Neutrophil (primary cell): ENCODE measurements at regions not wholly inside any gene's neighbourhood (a gene's known extent, or its start where the extent isn't known, plus 50 kb on each side); places are given as distances from the start of the nearest gene placed in this dataset.
"Not testable (repeated sequence)": the region's sequence is repeated elsewhere in the genome, so short reads cannot be mapped to it uniquely, and the experiment has no call there.

Experiments used
- H3K27ac ChIP-seq: fragments of 200-600 bp; sonication (generic); 2 replicates; pipeline ENCODE4 v1.5.1; 2016; ENCODE audit warnings: mild to moderate bottlenecking, moderate library complexity
- H3K27me3 ChIP-seq: fragments of 200-600 bp; sonication (generic); 2 replicates; pipeline ENCODE4 v1.6.0; 2016; ENCODE audit warnings: mild to moderate bottlenecking
- H3K36me3 ChIP-seq: fragments of 200-600 bp; sonication (generic); 2 replicates; pipeline ENCODE4 v1.5.1; 2017
- H3K4me1 ChIP-seq, 2 experiments: fragments of 200-600 bp in 1 of 2; sonication (generic) in 1 of 2; 1 replicate in 1 of 2; 2 replicates in 1 of 2; pipeline versions ENCODE4 v1.5.1 to v1.6.1; 2013 to 2016; ENCODE audit warnings: low read depth in 1 of 2, low read length in 1 of 2, mild to moderate bottlenecking in 1 of 2, moderate library complexity in 1 of 2; ENCODE audit not compliant: control insufficient read depth in 1 of 2, insufficient read depth in 1 of 2
- H3K4me3 ChIP-seq, 2 experiments: fragments of 200-600 bp in 1 of 2; sonication (generic) in 1 of 2; 1 replicate in 1 of 2; 2 replicates in 1 of 2; pipeline ENCODE4 v1.5.1; 2013 to 2016; ENCODE audit warnings: low read depth in 1 of 2, low read length in 1 of 2, mild to moderate bottlenecking in 1 of 2, moderate library complexity in 1 of 2
- H3K9me3 ChIP-seq: fragments of 200-600 bp; sonication (generic); 2 replicates; pipeline ENCODE4 v1.5.1; 2016
- CTCF ChIP-seq: fragments of 200-600 bp; sonication (generic); IDR thresholded peaks from 2 replicates; pipeline ENCODE4 v1.5.1; 2016; ENCODE audit warnings: antibody characterized with exemption

- Histone ChIP-seq H3K9me3 (no peaks in the 10 kb centered on the region), H3K36me3 (no peaks in the 10 kb centered on the region), H3K27me3 (no peaks in the 10 kb centered on the region), H3K4me3 (no peak overlapping the region), H3K4me1 (no peaks in the 10 kb centered on the region), H3K27ac (no peak overlapping the region)
- no peak for TF ChIP-seq CTCF
Observed at GRCh38 chr7:156327474-156327873, 313.1 kb upstream of the RNF32 start.

- Histone ChIP-seq H3K9me3 (no peaks in the 10 kb centered on the region), H3K4me3 (no peak overlapping the region), H3K27ac (no peak overlapping the region), H3K4me1 (no peaks in the 10 kb centered on the region), H3K27me3 (no peaks in the 10 kb centered on the region), H3K36me3 (no peaks in the 10 kb centered on the region)
- no peak for TF ChIP-seq CTCF
Observed at GRCh38 chr7:156324201-156324600, 316.4 kb upstream of the RNF32 start.

- not testable (repeated sequence) for H3K27ac ChIP-seq
Observed at GRCh38 chr7:156321430-156321829, 319.1 kb upstream of the RNF32 start.

GRCh38 chr7:156318926-156319325, 321.6 kb upstream of the RNF32 start:
- Histone ChIP-seq H3K4me3 (no peak overlapping the region), H3K4me1 (no peaks in the 10 kb centered on the region), H3K27me3 (no peaks in the 10 kb centered on the region), H3K27ac (no peak overlapping the region), H3K9me3 (no peaks in the 10 kb centered on the region), H3K36me3 (no peaks in the 10 kb centered on the region)
- no peak for TF ChIP-seq CTCF

More at GRCh38 chr7:156321430-156321829, 319.1 kb upstream of the RNF32 start:
- not testable (repeated sequence) for H3K4me1 ChIP-seq, H3K27me3 ChIP-seq, H3K36me3 ChIP-seq, H3K4me3 ChIP-seq, H3K9me3 ChIP-seq

DNA sequence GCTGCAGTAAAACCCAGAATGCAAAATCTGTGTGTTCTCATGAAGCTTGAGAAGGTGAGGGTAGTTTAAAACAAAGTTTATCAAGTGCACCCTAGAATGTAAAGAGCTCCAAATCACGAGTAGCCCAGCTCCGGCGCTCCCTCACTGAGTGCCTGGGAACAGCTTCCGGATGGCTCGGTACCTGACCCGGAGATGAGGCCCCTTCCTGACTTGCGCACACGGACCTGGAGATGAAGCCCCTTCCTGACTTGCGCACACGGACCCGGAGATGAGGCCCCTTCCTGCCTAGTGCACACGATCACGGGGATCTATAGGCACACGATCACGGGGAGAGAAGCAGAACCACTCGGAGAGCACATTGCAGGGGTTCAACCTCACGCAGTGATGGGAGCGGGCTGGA, 322.1 kb upstream of the RNF32 start:
- TF ChIP-seq CTCF: no peak
- H3K4me1 ChIP-seq: no peaks in the 10 kb centered on the region
- H3K27ac ChIP-seq: no peak overlapping the region
- no peaks in the 10 kb centered on the region for H3K36me3 ChIP-seq
- no peaks in the 10 kb centered on the region for H3K9me3 ChIP-seq
- no peak overlapping the region for H3K4me3 ChIP-seq
- H3K27me3 ChIP-seq: no peaks in the 10 kb centered on the region

GRCh38 chr7:156309016-156309620, 331.5 kb upstream of the RNF32 start:
- Histone ChIP-seq H3K4me1 (no peaks in the 10 kb centered on the region), H3K9me3 (no peaks in the 10 kb centered on the region), H3K4me3 (no peak overlapping the region), H3K27ac (no peak overlapping the region), H3K27me3 (no peaks in the 10 kb centered on the region), H3K36me3 (no peaks in the 10 kb centered on the region)
- TF ChIP-seq CTCF: no peak
